GM23248 (cell line): ENCODE measurements at regions not wholly inside any gene's neighbourhood (a gene's known extent, or its start where the extent isn't known, plus 50 kb on each side); places are given as distances from the start of the nearest gene placed in this dataset.

ENCODE experiments used
- EZH2 ChIP-seq: fragments of 200-600 bp; sonication (generic); IDR thresholded peaks from 2 replicates; pipeline ENCODE4 v1.6.1; 2018; ENCODE audit warnings: antibody characterized with exemption, mild to moderate bottlenecking; ENCODE audit not compliant: insufficient read depth, poor library complexity, severe bottlenecking
- EZH2phosphoT487 ChIP-seq: fragments of 200-600 bp; sonication (generic); IDR thresholded peaks from 2 replicates; pipeline ENCODE4 v1.6.1; 2018; ENCODE audit warnings: antibody characterized with exemption, moderate library complexity, mild to moderate bottlenecking, low read depth; ENCODE audit not compliant: insufficient read depth

- no peak for TF ChIP-seq EZH2phosphoT487
- TF ChIP-seq EZH2: no peak
These were observed 285.1 kb upstream of the CDIN1 start for GRCh38 chr15:36294359-36294758.
